ENCODE measurements at regions not wholly inside any gene's neighbourhood (a gene's known extent, or its start where the extent isn't known, plus 50 kb on each side); places are given as distances from the start of the nearest gene placed in this dataset.

DNA sequence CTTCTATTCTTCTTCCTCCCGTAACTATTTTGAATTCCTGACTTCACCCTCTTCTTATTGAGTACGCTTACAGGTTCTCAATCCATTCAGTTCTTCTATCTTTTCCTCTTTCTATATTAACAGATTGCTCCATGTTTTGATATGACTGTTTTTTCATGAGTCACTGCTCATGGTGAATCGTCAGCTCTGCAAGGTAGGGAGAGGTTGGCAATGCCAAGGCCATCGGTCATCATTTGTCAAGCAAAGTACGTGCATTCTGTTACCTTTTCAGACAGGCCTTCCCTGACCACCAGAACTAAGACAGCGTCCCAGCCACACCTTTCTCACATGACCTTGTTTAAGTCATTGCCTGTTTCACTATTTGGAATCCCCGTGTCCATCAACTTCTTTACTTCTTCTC, 1001.9 kb upstream of the SORCS1 start:
- no peak overlapping the region for H3K27ac Mint-ChIP-seq
- CTCF ChIA-PET = no interaction called here
- no peak overlapping the region for H3K4me3 Mint-ChIP-seq
- no peaks in the 10 kb centered on the region for H3K4me1 Mint-ChIP-seq
- no peak for DNase-seq
- no peaks in the 10 kb centered on the region for H3K36me3 Mint-ChIP-seq (ENCODE audit: low read depth)
- POLR2A ChIA-PET = no interaction called here
- no peaks in the 10 kb centered on the region for H3K27me3 Mint-ChIP-seq
- H3K9me3 Mint-ChIP-seq = peaks cover 15% of the 10 kb centered on the region

DNA sequence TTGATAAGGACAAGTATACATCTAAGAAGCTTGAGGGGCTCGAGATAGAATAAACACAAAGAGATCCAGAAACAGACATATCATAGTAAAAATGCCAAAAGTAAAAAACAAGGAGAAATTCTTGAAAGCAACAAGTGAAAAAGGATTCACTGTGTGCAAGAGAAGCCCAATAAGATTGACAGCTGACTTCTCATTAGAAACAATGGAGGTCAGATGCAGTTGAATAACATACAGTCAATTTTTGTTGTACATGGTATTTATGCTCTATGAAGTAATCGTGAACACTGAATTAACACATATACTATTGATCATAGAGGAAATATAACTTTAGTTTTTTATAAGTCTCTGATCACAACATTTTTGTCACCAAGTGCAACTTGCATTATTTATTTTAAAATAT, 982.8 kb upstream of the SORCS1 start:
- POLR2A ChIA-PET = no interaction called here
- peaks cover 16% of the 10 kb centered on the region for H3K9me3 Mint-ChIP-seq
- H3K4me3 Mint-ChIP-seq = no peak overlapping the region
- no peaks in the 10 kb centered on the region for H3K27me3 Mint-ChIP-seq
- H3K36me3 Mint-ChIP-seq (ENCODE audit: low read depth) = no peaks in the 10 kb centered on the region
- no peak for DNase-seq
- H3K4me1 Mint-ChIP-seq = no peaks in the 10 kb centered on the region
- CTCF ChIA-PET = no interaction called here
- H3K27ac Mint-ChIP-seq = no peak overlapping the region

DNA sequence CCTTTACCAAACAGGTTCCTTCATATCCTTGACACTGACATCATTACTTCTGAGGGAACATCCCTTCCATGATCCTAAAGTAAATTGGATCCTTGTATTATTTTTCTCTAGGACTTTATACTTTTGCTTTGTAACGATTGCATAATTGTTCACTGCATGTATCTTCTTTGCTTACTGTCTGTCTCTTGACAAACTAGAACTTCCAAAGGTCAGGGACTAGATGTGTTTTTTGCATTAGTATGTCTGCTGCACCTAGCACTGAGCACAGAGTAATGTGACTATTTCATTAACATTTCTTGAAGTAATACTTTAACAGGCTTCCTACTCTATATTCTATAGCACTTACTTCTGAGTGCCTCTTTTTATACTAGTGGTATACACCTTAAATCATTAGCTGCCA, 976.6 kb upstream of the SORCS1 start:
- no peaks in the 10 kb centered on the region for H3K36me3 Mint-ChIP-seq (ENCODE audit: low read depth)
- no peaks in the 10 kb centered on the region for H3K27me3 Mint-ChIP-seq
- H3K4me1 Mint-ChIP-seq = no peaks in the 10 kb centered on the region
- no peak overlapping the region for H3K27ac Mint-ChIP-seq
- H3K9me3 Mint-ChIP-seq = peaks cover 19% of the 10 kb centered on the region
- ChIA-PET CTCF (no interaction called here), POLR2A (no interaction called here)
- no peak for DNase-seq
- H3K4me3 Mint-ChIP-seq = no peak overlapping the region

DNA sequence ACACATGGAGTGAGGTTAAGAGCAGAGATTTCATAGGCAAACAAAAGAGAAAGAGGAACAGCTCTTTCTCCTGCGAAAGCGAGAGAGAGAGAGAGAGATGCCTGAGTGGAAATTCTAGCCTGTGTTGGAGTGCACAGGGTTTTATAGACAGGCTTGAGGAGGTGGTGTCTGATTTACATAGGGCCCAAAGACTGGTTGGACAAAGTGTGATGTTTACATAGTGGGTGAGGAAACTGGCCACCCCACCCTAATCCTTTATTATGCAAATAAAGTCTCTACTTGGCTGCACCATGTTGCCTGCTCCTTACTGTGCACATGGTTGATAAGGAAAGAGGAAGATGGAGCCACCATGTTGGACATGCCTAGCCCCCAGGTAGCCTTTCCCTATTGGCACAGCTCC, 967.8 kb upstream of the SORCS1 start:
- DNase-seq = no peak
- Mint-ChIP-seq H3K27ac (no peak overlapping the region), H3K27me3 (no peaks in the 10 kb centered on the region), H3K36me3 (ENCODE audit: low read depth) (no peaks in the 10 kb centered on the region), H3K4me3 (no peak overlapping the region), H3K4me1 (no peaks in the 10 kb centered on the region), H3K9me3 (peaks cover 13% of the 10 kb centered on the region)
- ChIA-PET POLR2A (no interaction called here), CTCF (no interaction called here)

DNA sequence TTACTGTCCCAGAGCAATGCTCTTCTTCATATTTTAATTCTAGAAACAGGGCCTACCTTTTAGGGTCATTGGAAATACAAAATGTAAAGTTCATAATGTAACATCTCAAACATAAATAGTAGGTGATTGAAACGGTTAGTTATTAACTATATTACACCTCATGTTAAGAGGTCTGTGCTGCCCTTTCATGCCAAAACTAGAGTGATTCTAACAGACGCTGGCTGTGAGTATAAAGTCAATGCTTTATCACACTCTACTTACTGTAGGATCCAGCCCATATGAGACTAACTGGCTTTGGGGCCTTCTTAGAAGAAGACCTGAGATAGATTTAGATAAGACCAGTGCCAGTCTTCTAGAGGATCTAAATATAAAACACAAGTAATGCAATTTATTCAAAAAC, 966.1 kb upstream of the SORCS1 start:
- no peak overlapping the region for H3K4me3 Mint-ChIP-seq
- peaks cover 8% of the 10 kb centered on the region for H3K9me3 Mint-ChIP-seq
- DNase-seq = no peak
- ChIA-PET POLR2A (no interaction called here), CTCF (no interaction called here)
- no peak overlapping the region for H3K27ac Mint-ChIP-seq
- H3K4me1 Mint-ChIP-seq = no peaks in the 10 kb centered on the region
- no peaks in the 10 kb centered on the region for H3K36me3 Mint-ChIP-seq (ENCODE audit: low read depth)
- no peaks in the 10 kb centered on the region for H3K27me3 Mint-ChIP-seq

DNA sequence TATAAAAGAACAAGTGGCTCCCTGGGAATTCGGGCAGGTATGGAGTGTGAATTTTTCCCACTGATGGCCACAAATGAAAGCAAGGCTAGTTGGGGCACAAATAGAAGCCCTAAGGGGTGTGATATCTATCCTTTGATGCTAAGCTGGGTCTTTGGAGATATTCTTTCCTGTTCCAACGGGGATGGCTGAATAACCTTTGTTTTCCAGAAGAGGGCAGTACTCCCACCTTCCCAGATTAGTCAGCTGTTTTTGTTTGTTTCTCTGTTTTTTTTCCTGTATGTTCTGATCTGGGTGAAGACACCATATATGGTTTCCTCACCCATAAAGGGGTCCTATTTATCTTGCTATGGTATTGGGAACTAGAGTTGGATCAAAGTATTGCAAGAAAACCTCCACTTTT, 947.7 kb upstream of the SORCS1 start:
- ChIA-PET CTCF (interaction anchor here (0.6 kb wide), 1 partner anchor 1932 kb away, joined by 4 read pairs; no protein-coding TSS in a partner anchor), POLR2A (no interaction called here)
- Mint-ChIP-seq H3K27ac (no peak overlapping the region), H3K27me3 (no peaks in the 10 kb centered on the region), H3K36me3 (ENCODE audit: low read depth) (no peaks in the 10 kb centered on the region), H3K4me1 (no peaks in the 10 kb centered on the region), H3K9me3 (peaks cover 11% of the 10 kb centered on the region), H3K4me3 (no peak overlapping the region)
- DNase-seq = no peak

DNA sequence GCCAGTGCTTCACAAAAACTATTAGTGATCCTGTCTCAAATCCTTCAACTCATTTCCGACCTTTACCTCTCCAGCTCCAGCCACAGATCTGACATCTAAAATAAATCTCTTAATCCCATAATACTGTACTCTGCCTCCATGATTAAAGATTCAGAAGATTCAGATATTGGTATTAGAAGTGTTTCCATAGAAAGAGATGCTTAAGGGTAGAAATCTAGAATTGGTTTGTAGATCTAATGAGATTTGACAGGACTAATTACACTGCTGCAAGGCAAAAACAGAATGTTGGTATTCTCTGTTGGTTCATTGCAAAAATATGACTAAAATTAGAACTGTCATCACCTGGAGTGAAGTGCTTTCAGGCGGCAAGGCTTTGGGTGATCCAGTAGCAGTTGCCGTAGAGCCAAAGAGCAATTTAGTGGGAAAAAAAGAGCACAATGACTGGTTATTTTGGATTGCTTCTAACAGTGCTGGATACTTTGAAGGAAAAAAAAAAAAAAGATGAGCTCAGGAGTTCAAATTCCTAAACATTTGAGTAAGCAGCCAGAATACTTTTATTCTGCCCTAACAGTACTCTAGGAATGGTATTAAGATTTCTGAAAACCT, 940.1 kb upstream of the SORCS1 start:
- Mint-ChIP-seq H3K27ac (no peak overlapping the region), H3K4me1 (no peaks in the 10 kb centered on the region), H3K4me3 (no peak overlapping the region), H3K9me3 (peaks cover 16% of the 10 kb centered on the region), H3K27me3 (no peaks in the 10 kb centered on the region), H3K36me3 (ENCODE audit: low read depth) (no peaks in the 10 kb centered on the region)
- POLR2A ChIA-PET = no interaction called here
- DNase-seq = no peak
- CTCF ChIA-PET = no interaction called here

DNA sequence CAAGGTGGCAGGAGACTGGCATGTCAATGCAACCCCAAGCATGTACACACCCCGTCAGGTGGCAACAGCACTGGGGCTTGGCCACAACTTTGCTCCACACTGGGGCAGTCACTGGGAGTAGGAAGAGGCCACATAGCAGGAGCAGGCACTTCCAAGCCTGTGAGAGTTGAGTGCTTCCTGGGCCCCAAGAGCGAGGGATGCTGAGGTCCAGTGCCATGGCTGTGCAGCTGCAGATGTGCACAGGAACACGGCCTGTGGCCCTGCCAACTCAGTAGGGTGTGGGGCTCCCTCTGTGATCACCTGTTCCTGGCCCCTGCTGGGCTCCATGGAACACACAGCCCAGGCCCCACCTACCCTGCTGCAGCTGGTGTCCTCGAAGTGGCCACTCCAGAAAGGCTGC, 932.8 kb upstream of the SORCS1 start:
- H3K36me3 Mint-ChIP-seq (ENCODE audit: low read depth) = no peaks in the 10 kb centered on the region
- no peak overlapping the region for H3K27ac Mint-ChIP-seq
- ChIA-PET CTCF (no interaction called here), POLR2A (no interaction called here)
- H3K4me1 Mint-ChIP-seq = no peaks in the 10 kb centered on the region
- no peak for DNase-seq
- H3K9me3 Mint-ChIP-seq = peaks cover 2% of the 10 kb centered on the region
- H3K4me3 Mint-ChIP-seq = no peak overlapping the region
- H3K27me3 Mint-ChIP-seq = no peaks in the 10 kb centered on the region

DNA sequence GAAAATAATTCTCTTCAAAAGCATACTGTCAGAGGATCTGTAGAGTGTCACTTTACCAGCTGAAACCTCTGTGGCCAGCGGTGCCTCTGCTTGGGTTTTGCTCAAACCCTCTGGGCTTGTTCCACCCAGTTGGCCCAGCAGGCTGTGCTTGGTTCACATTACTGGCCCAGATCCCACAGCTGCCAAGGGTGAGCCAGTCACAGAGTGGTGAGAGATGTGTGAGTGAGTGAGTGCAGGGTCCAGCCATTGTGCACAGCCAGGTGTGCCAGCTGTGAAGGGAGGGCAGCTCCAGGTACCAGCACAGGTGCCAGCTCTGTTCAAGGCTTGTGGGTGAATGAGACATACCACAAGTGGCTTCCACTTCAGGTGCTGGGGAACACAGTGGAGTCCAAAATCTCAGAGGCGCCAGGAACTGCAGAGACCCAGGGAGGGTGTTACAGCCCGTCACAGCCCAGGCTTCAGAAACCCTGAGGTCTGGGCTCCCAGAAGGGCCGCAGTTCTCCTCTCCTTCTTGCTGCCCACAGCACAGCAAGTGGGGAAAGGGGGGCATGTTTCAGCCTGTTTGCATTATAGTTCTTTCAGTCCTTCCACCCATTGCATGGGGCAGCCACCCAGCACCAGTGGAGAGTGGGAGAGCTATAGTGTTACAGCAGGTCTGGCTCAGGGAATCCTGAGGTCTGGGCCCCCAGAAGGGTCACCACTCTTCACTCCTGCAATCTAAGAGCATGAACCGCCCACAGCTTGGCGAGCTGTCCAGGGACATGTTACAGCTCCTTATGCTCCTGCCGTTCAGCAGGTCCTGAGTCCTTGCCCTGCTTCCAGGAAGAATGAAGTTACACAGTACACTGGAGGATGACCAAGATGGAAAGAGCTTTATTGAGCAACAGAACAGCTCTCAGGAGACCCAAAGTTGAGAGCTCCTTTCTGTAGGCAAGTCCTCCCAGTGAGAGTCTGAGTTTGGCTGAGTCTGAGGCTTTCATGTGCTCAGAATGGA, 931.7 kb upstream of the SORCS1 start:
- no peak for DNase-seq
- ChIA-PET CTCF (no interaction called here), POLR2A (no interaction called here)
- Mint-ChIP-seq H3K9me3 (no peaks in the 10 kb centered on the region), H3K27ac (no peak overlapping the region), H3K36me3 (ENCODE audit: low read depth) (no peaks in the 10 kb centered on the region), H3K4me1 (no peaks in the 10 kb centered on the region), H3K4me3 (no peak overlapping the region), H3K27me3 (no peaks in the 10 kb centered on the region)

DNA sequence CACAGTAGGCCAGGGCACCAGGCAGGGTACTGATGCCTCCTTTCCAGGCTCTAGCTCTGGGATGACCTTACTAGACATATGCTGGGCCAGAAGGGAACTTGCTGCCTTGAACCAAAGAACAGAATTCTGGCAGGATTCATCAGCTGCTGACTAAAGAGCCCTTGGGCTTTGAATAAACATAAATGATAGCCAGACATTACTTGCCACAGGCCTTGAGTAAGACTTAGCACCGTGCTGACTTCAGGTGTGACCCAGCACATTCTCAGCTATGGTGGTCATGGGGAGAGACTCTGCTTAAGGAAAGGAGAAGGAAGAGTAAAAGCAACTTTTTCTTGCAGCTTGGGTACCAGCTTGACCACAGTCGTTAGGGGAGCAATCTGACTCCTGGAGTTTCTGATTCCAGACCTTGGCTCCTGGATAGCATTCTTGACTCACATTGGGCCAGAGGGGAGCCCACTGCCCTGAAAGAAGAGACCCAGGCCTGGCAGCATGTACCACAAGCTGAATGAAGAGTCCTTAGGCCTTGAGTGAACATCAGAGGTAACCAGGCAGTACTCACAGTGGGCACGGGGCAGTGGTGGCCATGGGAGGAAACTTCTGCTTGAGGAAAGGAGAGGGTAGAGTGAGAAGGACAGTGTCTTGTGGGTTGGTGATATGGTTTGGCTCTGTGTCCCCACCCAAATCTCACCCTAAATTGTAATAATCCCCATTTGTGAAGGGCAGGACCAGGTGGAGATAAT, 926.1 kb upstream of the SORCS1 start:
- Mint-ChIP-seq H3K27ac (no peak overlapping the region), H3K27me3 (no peaks in the 10 kb centered on the region), H3K36me3 (ENCODE audit: low read depth) (no peaks in the 10 kb centered on the region), H3K4me3 (no peak overlapping the region), H3K4me1 (no peaks in the 10 kb centered on the region), H3K9me3 (no peaks in the 10 kb centered on the region)
- no peak for DNase-seq
- ChIA-PET POLR2A (no interaction called here), CTCF (no interaction called here)

DNA sequence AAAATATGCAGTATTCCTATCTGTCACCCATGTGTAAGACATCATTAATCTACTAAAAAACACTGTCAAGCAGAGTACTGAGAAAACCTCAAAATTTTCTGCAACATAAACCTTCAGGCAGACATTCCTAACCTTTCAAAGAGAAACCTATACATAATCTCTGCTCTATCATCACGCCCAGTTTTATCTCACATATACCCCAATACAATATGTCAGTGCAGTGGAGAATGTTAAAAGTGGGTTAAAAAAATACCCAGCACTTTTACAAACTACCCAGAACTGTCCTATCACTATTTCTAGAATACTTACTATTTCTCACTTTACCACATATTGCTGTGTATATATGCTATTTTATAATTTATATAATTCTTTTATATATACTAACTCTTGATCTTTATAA, 922.0 kb upstream of the SORCS1 start:
- ChIA-PET CTCF (no interaction called here), POLR2A (no interaction called here)
- H3K4me1 Mint-ChIP-seq = no peaks in the 10 kb centered on the region
- H3K27me3 Mint-ChIP-seq = no peaks in the 10 kb centered on the region
- DNase-seq = no peak
- H3K36me3 Mint-ChIP-seq (ENCODE audit: low read depth) = no peaks in the 10 kb centered on the region
- H3K27ac Mint-ChIP-seq = no peak overlapping the region
- no peaks in the 10 kb centered on the region for H3K9me3 Mint-ChIP-seq
- H3K4me3 Mint-ChIP-seq = no peak overlapping the region

DNA sequence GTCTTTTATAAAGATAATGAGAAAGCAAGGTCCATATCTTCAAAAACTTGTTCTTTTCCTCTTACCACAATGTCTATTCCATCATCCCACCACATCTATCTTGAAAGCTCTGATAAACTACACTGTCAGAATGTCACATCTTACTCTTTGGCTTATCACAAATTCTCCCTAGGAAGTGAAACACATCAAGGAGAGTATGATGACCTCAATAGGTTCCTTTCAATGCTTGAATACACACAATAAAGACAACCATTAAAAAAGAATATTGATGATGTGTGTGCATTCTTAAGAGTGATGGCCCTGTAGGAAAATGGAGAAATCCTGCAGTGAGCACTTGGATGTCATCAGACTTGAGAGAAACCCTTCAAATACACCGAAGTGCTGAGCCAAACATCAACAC, 918.1 kb upstream of the SORCS1 start:
- ChIA-PET CTCF (no interaction called here), POLR2A (no interaction called here)
- H3K4me1 Mint-ChIP-seq = no peaks in the 10 kb centered on the region
- H3K27ac Mint-ChIP-seq = no peak overlapping the region
- H3K27me3 Mint-ChIP-seq = no peaks in the 10 kb centered on the region
- H3K4me3 Mint-ChIP-seq = no peak overlapping the region
- no peak for DNase-seq
- no peaks in the 10 kb centered on the region for H3K36me3 Mint-ChIP-seq (ENCODE audit: low read depth)
- H3K9me3 Mint-ChIP-seq = peaks cover 2% of the 10 kb centered on the region

DNA sequence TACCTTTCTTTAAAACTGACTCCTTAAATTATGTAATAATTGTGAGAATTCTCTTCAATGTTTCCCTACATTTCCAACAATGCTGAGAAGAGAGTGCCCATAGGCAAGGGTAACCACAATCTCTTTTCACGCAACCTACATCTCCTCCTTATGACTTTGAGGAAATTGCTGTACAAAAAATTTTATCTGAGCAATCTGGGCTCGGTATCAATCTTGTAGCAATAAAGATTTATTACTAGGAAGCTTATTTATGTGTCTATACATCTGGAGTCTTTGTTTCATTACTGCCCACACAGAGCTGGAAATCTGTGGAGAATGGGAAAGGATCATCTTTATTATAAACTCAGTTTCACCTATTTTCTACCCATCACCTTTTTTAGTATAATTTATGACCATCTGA, 913.8 kb upstream of the SORCS1 start:
- H3K27ac Mint-ChIP-seq = no peak overlapping the region
- DNase-seq = no peak
- POLR2A ChIA-PET = no interaction called here

DNA sequence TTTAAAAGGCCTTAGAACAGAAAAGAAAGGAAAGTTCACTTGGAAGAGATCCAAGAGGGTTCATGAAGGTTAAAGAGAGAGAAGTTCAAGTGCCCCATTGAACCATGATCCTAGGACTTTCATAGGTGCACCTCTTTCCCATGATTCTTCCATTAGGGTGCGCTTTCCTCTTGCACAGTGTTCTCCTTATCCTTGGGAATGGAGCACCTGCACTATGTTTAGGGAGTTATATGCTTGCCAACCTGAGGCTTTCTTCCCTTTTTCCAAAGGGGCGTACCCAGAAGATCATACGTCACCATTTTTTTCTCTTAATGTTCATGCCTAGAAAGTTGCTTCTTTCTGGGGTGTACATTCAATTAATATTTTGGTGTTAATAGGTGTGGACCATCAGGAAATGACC, 908.0 kb upstream of the SORCS1 start:
- ChIA-PET POLR2A (no interaction called here), CTCF (no interaction called here)
- no peak overlapping the region for H3K27ac Mint-ChIP-seq
- H3K27me3 Mint-ChIP-seq = no peaks in the 10 kb centered on the region
- H3K4me3 Mint-ChIP-seq = no peak overlapping the region
- DNase-seq = no peak
- H3K4me1 Mint-ChIP-seq = no peaks in the 10 kb centered on the region
- H3K36me3 Mint-ChIP-seq (ENCODE audit: low read depth) = no peaks in the 10 kb centered on the region
- H3K9me3 Mint-ChIP-seq = peaks cover 14% of the 10 kb centered on the region

More for the DNA sequence above, 913.8 kb upstream of the SORCS1 start:
- CTCF ChIA-PET = no interaction called here
- Mint-ChIP-seq H3K9me3 (peaks cover 6% of the 10 kb centered on the region), H3K4me1 (no peaks in the 10 kb centered on the region), H3K4me3 (no peak overlapping the region), H3K27me3 (no peaks in the 10 kb centered on the region), H3K36me3 (ENCODE audit: low read depth) (no peaks in the 10 kb centered on the region)
